NB4 (cell line): ENCODE measurements at regions not wholly inside any gene's neighbourhood (a gene's known extent, or its start where the extent isn't known, plus 50 kb on each side); places are given as distances from the start of the nearest gene placed in this dataset.

ENCODE experiments used
- CTCF ChIP-seq: IDR thresholded peaks from one replicate; pipeline ENCODE4 v1.5.1; 2012; ENCODE audit warnings: low read depth, low read length
- MAX ChIP-seq: IDR thresholded peaks from 2 replicates; pipeline ENCODE4 v1.6.1; 2011; ENCODE audit warnings: low read depth, low read length
- MYC ChIP-seq: IDR thresholded peaks from 2 replicates; pipeline ENCODE4 v1.6.1; 2011; ENCODE audit warnings: low read depth, low read length
- POLR2A ChIP-seq: IDR thresholded peaks from 2 replicates; pipeline ENCODE4 v1.6.1; 2011; ENCODE audit warnings: mild to moderate bottlenecking; ENCODE audit not compliant: insufficient read length; ENCODE audit errors: extremely low read depth

DNA sequence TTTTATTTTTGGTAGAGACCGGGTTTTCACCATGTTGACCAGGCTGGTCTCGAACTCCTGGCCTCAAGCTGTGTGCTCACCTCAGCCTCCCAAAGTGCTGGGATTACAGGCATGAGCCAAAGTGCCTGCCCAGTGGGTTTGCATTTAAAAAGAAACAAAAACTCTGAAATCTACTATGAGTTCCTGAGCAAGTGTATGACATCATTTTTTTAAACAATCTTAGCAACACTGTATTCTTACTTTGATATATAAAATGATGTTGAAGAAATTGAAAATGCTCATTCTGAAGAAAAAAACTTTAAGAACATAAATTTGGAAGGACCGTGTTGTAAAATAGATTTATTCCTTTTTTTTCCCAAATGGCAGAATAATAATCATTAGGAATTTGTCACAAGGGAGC is 1199.7 kb downstream of the DIAPH3 start:
- no peak for TF ChIP-seq CTCF
- TF ChIP-seq POLR2A, result no peak
- TF ChIP-seq MAX, result no peak
- TF ChIP-seq MYC, result no peak
